ENCODE measurements at regions not wholly inside any gene's neighbourhood (a gene's known extent, or its start where the extent isn't known, plus 50 kb on each side); places are given as distances from the start of the nearest gene placed in this dataset.

DNA sequence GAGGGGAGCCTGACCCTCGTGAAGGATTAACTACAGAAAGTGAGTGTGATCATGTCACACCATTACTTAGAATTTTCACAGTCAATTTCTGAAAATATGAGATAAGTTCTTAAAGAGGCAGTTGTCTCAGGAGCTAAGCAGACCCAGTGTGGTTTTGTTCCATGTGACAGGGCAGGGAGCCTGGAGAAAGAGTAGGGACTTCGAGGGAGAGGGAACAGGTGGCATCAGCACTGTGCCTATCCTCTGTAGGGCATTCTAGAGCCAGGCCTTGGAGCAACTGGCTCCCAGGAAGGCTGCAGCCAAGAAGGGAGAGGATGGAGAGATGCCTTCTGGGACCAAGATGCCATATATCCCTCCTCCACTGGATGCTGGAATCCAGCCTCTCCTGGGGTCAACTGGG, 183.0 kb downstream of the TSHZ3 start:
- ChIA-PET POLR2A (no interaction called here), CTCF (no interaction called here)
- no peak overlapping the region for H3K4me3 Mint-ChIP-seq (ENCODE audit: unreplicated experiment)
- H3K4me1 Mint-ChIP-seq (ENCODE audit: insufficient read depth, unreplicated experiment): no peaks in the 10 kb centered on the region
- H3K9me3 Mint-ChIP-seq (ENCODE audit: unreplicated experiment): peaks cover 46% of the 10 kb centered on the region
- BruUV-seq (replicated peaks): no TSS peak
- no peak overlapping the region for H3K27ac Mint-ChIP-seq (ENCODE audit: low read depth, unreplicated experiment)
- intact Hi-C loops (cut with micrococcal nuclease): no loop called here
- no peaks in the 10 kb centered on the region for H3K36me3 Mint-ChIP-seq (ENCODE audit: insufficient read depth, unreplicated experiment)
- TF ChIP-seq, protein P1, sequence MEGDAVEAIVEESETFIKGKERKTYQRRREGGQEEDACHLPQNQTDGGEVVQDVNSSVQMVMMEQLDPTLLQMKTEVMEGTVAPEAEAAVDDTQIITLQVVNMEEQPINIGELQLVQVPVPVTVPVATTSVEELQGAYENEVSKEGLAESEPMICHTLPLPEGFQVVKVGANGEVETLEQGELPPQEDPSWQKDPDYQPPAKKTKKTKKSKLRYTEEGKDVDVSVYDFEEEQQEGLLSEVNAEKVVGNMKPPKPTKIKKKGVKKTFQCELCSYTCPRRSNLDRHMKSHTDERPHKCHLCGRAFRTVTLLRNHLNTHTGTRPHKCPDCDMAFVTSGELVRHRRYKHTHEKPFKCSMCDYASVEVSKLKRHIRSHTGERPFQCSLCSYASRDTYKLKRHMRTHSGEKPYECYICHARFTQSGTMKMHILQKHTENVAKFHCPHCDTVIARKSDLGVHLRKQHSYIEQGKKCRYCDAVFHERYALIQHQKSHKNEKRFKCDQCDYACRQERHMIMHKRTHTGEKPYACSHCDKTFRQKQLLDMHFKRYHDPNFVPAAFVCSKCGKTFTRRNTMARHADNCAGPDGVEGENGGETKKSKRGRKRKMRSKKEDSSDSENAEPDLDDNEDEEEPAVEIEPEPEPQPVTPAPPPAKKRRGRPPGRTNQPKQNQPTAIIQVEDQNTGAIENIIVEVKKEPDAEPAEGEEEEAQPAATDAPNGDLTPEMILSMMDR (IDR thresholded peaks at IDR 0.05; ENCODE audit: unreplicated experiment): no peak
- no peak for DNase-seq (ENCODE audit: unreplicated experiment)
- H3K27me3 Mint-ChIP-seq (ENCODE audit: insufficient read depth, unreplicated experiment): no peaks in the 10 kb centered on the region

DNA sequence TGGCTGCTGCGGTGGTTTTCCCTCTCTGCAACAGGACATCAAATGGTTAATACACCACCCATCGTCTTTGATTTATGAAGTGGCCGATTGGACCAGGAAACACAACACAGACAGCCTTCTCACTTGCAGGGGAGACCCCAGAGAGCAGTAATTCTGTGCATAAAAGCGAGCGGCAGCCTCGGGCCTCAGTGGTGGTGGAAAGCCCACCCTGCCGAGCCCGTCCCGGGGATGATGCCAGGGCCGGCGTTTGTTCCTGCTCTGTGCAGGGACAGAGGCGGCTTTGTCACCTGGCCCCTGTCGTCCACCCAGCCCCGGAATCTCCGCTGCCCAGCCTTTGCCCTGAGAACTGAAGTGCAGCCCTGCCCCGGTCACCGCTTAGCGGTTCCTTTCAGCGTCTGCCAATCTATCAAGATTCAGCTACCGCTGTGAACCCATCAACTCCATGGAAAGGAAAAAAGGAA, 184.4 kb downstream of the TSHZ3 start:
- ChIA-PET POLR2A (no interaction called here), CTCF (no interaction called here)
- TF ChIP-seq, protein P1 (IDR thresholded peaks at IDR 0.05; ENCODE audit: unreplicated experiment): no peak
- Mint-ChIP-seq H3K4me1 (ENCODE audit: insufficient read depth, unreplicated experiment) (no peaks in the 10 kb centered on the region), H3K9me3 (ENCODE audit: unreplicated experiment) (peaks cover 58% of the 10 kb centered on the region), H3K4me3 (ENCODE audit: unreplicated experiment) (no peak overlapping the region), H3K27me3 (ENCODE audit: insufficient read depth, unreplicated experiment) (no peaks in the 10 kb centered on the region), H3K36me3 (ENCODE audit: insufficient read depth, unreplicated experiment) (no peaks in the 10 kb centered on the region), H3K27ac (ENCODE audit: low read depth, unreplicated experiment) (no peak overlapping the region)
- DNase-seq (ENCODE audit: unreplicated experiment): no peak
- no TSS peak for BruUV-seq (replicated peaks)
- intact Hi-C loops (cut with micrococcal nuclease): no loop called here

DNA sequence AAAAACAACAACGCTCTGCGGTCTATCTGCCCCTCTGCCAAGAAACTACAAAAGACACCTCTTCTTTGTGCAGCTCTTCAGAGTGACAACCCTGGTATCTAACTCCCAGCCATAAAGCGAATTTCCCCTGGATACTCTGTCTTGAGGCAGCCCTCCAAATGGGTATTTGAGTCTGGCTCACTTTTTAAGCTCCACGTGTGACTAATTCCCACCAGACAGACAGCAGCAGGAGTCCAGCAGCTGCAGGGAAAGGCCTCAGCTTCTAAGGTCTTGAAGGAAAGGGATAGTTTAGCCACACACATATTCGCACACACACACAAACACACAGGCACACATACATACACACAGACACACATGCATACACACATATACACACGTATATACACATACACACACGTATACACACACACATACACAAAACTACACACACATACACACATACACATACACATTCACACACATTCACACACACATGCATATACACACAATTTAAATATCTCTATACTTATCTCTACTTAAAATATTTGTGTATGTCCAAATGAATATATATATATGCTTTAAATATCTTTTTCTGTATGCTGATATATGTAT, 188.8 kb downstream of the TSHZ3 start:
- peaks cover 46% of the 10 kb centered on the region for H3K9me3 Mint-ChIP-seq (ENCODE audit: unreplicated experiment)
- H3K27me3 Mint-ChIP-seq (ENCODE audit: insufficient read depth, unreplicated experiment): no peaks in the 10 kb centered on the region
- no peaks in the 10 kb centered on the region for H3K4me1 Mint-ChIP-seq (ENCODE audit: insufficient read depth, unreplicated experiment)
- H3K4me3 Mint-ChIP-seq (ENCODE audit: unreplicated experiment): no peak overlapping the region
- intact Hi-C loops (cut with micrococcal nuclease): no loop called here
- CTCF ChIA-PET: no interaction called here
- no peaks in the 10 kb centered on the region for H3K36me3 Mint-ChIP-seq (ENCODE audit: insufficient read depth, unreplicated experiment)
- POLR2A ChIA-PET: no interaction called here
- no peak overlapping the region for H3K27ac Mint-ChIP-seq (ENCODE audit: low read depth, unreplicated experiment)
- DNase-seq (ENCODE audit: unreplicated experiment): no peak
- TF ChIP-seq, protein P1 (IDR thresholded peaks at IDR 0.05; ENCODE audit: unreplicated experiment): no peak
- no TSS peak for BruUV-seq (replicated peaks)

DNA sequence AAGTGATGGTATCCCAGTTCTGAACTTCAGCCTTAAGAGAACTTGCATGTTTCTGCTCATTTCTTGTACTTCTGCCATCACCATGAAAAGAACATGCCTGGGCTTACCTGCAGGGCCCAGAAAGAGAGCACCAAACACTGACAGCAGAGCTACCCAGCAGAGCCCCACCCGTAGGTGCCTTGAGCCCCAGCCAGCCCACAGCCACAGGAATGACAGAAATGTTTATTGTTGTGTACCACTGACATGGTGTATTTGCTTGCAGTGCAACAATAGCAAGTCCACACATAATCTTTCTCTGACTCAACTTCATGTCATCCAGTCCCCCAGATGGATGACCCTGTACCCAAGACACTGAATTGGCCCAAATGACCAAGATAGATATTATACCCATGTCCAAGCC, 195.2 kb downstream of the TSHZ3 start:
- H3K4me3 Mint-ChIP-seq (ENCODE audit: unreplicated experiment): no peak overlapping the region
- peaks cover 22% of the 10 kb centered on the region for H3K9me3 Mint-ChIP-seq (ENCODE audit: unreplicated experiment)
- BruUV-seq (replicated peaks): no TSS peak
- CTCF ChIA-PET: no interaction called here
- H3K27me3 Mint-ChIP-seq (ENCODE audit: insufficient read depth, unreplicated experiment): no peaks in the 10 kb centered on the region
- intact Hi-C loops (cut with micrococcal nuclease): no loop called here
- POLR2A ChIA-PET: no interaction called here
- TF ChIP-seq, protein P1 (IDR thresholded peaks at IDR 0.05; ENCODE audit: unreplicated experiment): no peak
- no peaks in the 10 kb centered on the region for H3K36me3 Mint-ChIP-seq (ENCODE audit: insufficient read depth, unreplicated experiment)
- H3K27ac Mint-ChIP-seq (ENCODE audit: low read depth, unreplicated experiment): no peak overlapping the region
- DNase-seq (ENCODE audit: unreplicated experiment): peak; percentile 15
- H3K4me1 Mint-ChIP-seq (ENCODE audit: insufficient read depth, unreplicated experiment): no peaks in the 10 kb centered on the region
